T47D (cell line): ENCODE measurements at regions not wholly inside any gene's neighbourhood (a gene's known extent, or its start where the extent isn't known, plus 50 kb on each side); places are given as distances from the start of the nearest gene placed in this dataset.

ENCODE experiments used
- DNase-seq, 2 experiments: peaks; one replicate each; pipeline versions ENCODE4 v3.0.0 to v3.0.0-alpha.2; 2011 to 2012; ENCODE audit warnings: low read depth in 1 of 2, low spot score in 1 of 2
- JUND ChIP-seq: IDR thresholded peaks from 2 replicates; pipeline ENCODE4 v1.6.1; 2012; ENCODE audit warnings: low read depth
- in situ Hi-C: cut with HindIII; loops from 2 replicates; pipeline ENCODE4 v1.10.0; 2016; ENCODE audit warnings: low sequenced_read_pairs, low pct_unique_long_range_greater_than_20kb

DNA sequence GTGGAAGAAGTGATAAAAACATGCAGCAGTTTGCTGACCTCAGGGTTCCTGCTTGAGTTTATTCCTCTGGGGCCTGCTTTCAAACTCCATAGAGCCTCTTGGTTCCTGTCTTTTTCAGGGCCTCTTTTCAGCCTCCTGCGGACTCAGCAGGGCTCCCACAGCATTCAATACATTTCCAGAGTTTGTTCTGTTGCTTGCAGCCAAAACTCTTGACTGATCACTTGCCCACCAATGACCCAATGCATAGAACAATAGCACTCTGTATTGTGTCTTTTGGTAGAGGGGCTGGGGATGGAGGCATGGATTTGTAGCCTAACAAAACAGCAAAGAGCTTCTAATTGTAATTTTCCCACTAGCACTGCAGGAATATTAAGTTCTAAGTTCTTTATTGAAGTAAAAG lies 50.8 kb upstream of the CREB5 start:
- no peak for DNase-seq
- in situ Hi-C loops = no loop called here
- no peak for TF ChIP-seq JUND

DNA sequence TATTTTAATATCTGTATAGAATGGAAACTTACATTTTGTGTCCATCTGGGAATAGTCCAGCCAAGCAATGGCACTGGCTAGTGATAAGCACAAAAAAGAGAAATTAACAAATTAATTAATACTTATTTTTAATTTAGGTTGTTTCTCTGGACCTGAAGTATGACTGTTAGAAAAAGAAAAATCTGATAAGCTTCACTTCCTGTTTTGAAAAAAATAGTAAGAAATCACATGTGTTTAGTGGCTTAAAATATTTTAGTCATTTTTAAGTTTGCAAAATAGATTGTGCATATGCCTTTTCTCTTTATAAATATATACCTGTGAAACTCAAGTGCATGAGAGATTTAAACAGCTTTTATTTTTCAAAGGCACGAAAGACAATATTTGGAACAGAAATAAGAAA lies 50.1 kb upstream of the CREB5 start:
- in situ Hi-C loops = no loop called here

More for the DNA sequence above, 50.1 kb upstream of the CREB5 start:
- no peak for DNase-seq
- TF ChIP-seq JUND = no peak
